T-helper 17 cell (primary cell): ENCODE measurements at regions not wholly inside any gene's neighbourhood (a gene's known extent, or its start where the extent isn't known, plus 50 kb on each side); places are given as distances from the start of the nearest gene placed in this dataset.
A peak's percentile ranks its signal among the peaks of the same experiment; 100 is the strongest.
"Not testable (repeated sequence)": the region's sequence is repeated elsewhere in the genome, so short reads cannot be mapped to it uniquely, and the experiment has no call there.

Experiments
- ATAC-seq: fragments of 150-1000 bp; cut with Tn5 transposase; 2 replicates; pipeline ENCODE4 v1.10.0; 2021; ENCODE audit warnings: mild to moderate bottlenecking, moderate library complexity
- DNase-seq, 3 donors: peaks; one replicate each; pipeline versions ENCODE4 v3.0.0 to v3.0.0-alpha.2; 2020 to 2021
- H3K9me3 ChIP-seq: one replicate; pipeline ENCODE4 v1.7.0; 2013; ENCODE audit warnings: low read length, mild to moderate bottlenecking; ENCODE audit not compliant: control insufficient read depth, poor library complexity, severe bottlenecking
- H3K27ac Mint-ChIP-seq: one replicate; pipeline ENCODE4 v1.8.0; 2022; ENCODE audit warnings: mild to moderate bottlenecking, moderate library complexity, mixed read lengths
- H3K27me3 Mint-ChIP-seq: one replicate; pipeline ENCODE4 v1.8.0; 2022; ENCODE audit warnings: mixed read lengths
- H3K36me3 Mint-ChIP-seq: one replicate; pipeline ENCODE4 v1.8.0; 2022; ENCODE audit warnings: low read depth, mixed read lengths
- H3K4me1 Mint-ChIP-seq: one replicate; pipeline ENCODE4 v1.8.0; 2022; ENCODE audit warnings: mild to moderate bottlenecking, mixed read lengths
- H3K4me3 Mint-ChIP-seq: one replicate; pipeline ENCODE4 v1.8.0; 2022; ENCODE audit warnings: mild to moderate bottlenecking, moderate library complexity, mixed read lengths

DNA sequence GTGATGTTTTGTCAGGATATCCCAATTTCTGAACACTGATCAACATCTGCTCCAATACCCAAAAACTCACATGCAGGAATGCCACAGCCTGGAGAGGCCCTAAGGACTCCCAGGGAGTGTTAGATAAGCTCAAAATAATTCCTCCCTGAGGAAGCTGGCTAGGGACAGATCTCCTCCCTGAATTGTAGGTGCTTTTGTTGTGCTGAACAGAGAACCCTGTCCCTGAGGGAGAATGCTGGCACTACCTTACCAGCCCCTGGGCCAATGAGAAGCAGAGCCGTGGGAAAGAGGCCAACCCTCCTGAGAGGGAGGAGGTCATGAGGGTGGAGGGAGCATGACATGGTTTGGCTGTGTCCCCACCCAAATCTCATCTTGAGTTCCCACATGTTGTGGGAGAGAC is 73.6 kb upstream of the PTGFRN start:
- ATAC-seq, result no peak
- Mint-ChIP-seq H3K4me3 (no peak overlapping the region), H3K4me1 (no peaks in the 10 kb centered on the region), H3K27me3 (no peaks in the 10 kb centered on the region), H3K27ac (no peak overlapping the region), H3K36me3 (peaks cover 3% of the 10 kb centered on the region)
- no peak for DNase-seq
- H3K9me3 ChIP-seq, result no peaks in the 10 kb centered on the region

- Mint-ChIP-seq H3K4me3 (no peak overlapping the region), H3K27ac (no peak overlapping the region), H3K4me1 (no peaks in the 10 kb centered on the region), H3K27me3 (no peaks in the 10 kb centered on the region), H3K36me3 (peaks cover 3% of the 10 kb centered on the region)
- no peaks in the 10 kb centered on the region for H3K9me3 ChIP-seq
- DNase-seq (no peak), ATAC-seq (no peak)
Measured at GRCh38 chr1:116841569-116842344, 68.0 kb upstream of the PTGFRN start.

- no peak overlapping the region for H3K4me3 Mint-ChIP-seq
- H3K27ac Mint-ChIP-seq, result no peak overlapping the region
- DNase-seq, result no peak
- no peaks in the 10 kb centered on the region for H3K9me3 ChIP-seq
- H3K27me3 Mint-ChIP-seq, result no peaks in the 10 kb centered on the region
- H3K36me3 Mint-ChIP-seq, result no peaks in the 10 kb centered on the region
- ATAC-seq, result no peak
- no peaks in the 10 kb centered on the region for H3K4me1 Mint-ChIP-seq
Measured at GRCh38 chr1:116842654-116843053, 67.1 kb upstream of the PTGFRN start.

DNA sequence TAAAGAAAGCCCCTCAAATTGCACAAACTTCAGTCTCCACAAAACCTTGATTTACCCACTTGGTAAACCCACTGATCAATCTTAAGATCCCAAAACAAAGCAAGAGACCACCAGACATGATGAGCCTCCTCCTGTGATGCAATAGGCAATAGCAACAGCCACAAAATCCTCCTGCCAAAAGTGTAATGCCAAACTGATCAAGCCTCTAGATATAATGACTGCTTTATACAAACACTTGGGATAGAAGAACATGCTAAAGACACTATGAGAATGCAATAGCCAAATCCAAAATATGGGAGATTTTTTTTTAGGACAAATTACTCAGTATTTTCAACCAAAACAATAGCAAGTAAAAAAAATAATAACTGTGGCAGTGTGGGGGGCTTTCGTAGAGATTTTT is 64.9 kb upstream of the PTGFRN start:
- Mint-ChIP-seq H3K4me1 (peaks cover 5% of the 10 kb centered on the region), H3K4me3 (no peak overlapping the region), H3K27ac (no peak overlapping the region), H3K27me3 (no peaks in the 10 kb centered on the region), H3K36me3 (no peaks in the 10 kb centered on the region)
- no peak for ATAC-seq
- H3K9me3 ChIP-seq, result no peaks in the 10 kb centered on the region
- DNase-seq, result no peak

GRCh38 chr1:116847190-116847589 is 62.5 kb upstream of the PTGFRN start:
- peak overlapping the region; percentile 47 for H3K27ac Mint-ChIP-seq
- H3K4me1 Mint-ChIP-seq, result peaks cover 5% of the 10 kb centered on the region
- no peak overlapping the region for H3K4me3 Mint-ChIP-seq
- H3K36me3 Mint-ChIP-seq, result no peaks in the 10 kb centered on the region
- DNase-seq (no peak), ATAC-seq (no peak)
- no peaks in the 10 kb centered on the region for H3K27me3 Mint-ChIP-seq
- no peaks in the 10 kb centered on the region for H3K9me3 ChIP-seq

DNA sequence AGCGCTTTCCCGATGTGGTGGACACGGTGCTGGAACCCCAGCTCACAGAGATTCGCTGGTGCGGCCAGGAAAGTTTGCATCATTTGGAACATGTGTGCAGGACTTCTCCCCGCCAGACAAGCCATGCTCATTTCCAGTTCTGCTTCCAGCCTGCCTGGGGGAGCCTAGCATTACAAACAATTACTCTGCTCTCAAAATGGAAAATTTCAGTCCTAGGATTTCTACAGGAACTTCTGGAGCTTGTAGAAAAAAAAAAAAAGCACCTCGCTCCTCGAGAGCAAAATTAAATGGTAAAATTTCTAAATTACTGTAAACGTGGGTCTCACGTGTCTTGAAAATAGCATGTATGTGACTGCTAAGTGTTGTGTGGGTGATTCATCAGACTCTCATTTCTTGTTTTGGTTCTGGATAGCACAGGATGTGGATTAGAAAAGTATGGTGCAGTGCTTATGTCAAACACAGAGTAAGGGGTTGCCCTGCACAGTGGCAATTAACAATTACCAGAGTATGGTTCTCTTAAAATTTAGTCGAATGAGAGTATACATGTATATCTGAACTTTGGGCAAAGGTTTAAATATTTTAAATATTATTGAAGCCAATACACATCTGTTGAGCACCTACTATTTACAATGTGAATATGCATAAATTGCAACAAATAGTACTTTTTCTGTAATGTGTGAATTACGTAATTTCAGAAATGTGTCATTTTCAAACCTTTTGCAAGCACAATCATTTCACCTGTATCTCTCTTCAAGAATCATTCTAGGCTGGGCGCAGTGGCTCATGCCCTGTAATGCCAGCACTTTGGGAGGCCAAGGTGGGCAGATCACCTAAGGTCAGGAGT is 61.8 kb upstream of the PTGFRN start:
- ATAC-seq (peak; percentile 63), DNase-seq (no peak)
- H3K4me1 Mint-ChIP-seq, result peaks cover 5% of the 10 kb centered on the region
- H3K4me3 Mint-ChIP-seq, result no peak overlapping the region
- peak overlapping the region; percentile 47 for H3K27ac Mint-ChIP-seq
- no peaks in the 10 kb centered on the region for H3K9me3 ChIP-seq
- H3K36me3 Mint-ChIP-seq, result no peaks in the 10 kb centered on the region
- no peaks in the 10 kb centered on the region for H3K27me3 Mint-ChIP-seq

GRCh38 chr1:116850436-116850835 is 59.3 kb upstream of the PTGFRN start:
- Mint-ChIP-seq H3K27ac (no peak overlapping the region), H3K4me3 (no peak overlapping the region)
- no peak for ATAC-seq

DNA sequence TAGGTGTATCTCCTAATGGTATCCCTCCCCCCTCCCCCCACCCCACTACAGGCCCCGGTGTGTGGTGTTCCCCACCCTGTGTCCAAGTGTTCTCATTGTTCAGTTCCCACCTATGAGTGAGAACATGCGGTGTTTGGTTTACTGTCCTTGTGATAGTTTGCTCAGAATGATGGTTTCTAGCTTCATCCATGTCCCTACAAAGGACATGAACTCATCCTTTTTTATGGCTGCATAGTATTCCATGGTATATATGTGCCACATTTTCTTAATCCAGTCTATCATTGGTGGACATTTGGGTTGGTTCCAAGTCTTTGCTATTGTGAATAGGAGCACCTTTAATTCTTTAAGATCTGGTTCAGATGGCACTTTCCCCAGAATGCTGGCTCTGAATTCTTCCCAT is 58.5 kb upstream of the PTGFRN start:
- not testable (repeated sequence) for H3K27me3 Mint-ChIP-seq, H3K36me3 Mint-ChIP-seq, DNase-seq, H3K27ac Mint-ChIP-seq, H3K4me3 Mint-ChIP-seq, H3K9me3 ChIP-seq, ATAC-seq
- H3K4me1 Mint-ChIP-seq, result peaks cover 21% of the 10 kb centered on the region

More at GRCh38 chr1:116850436-116850835, 59.3 kb upstream of the PTGFRN start:
- no peaks in the 10 kb centered on the region for H3K27me3 Mint-ChIP-seq
- no peaks in the 10 kb centered on the region for H3K9me3 ChIP-seq
- no peaks in the 10 kb centered on the region for H3K36me3 Mint-ChIP-seq
- no peak for DNase-seq
- H3K4me1 Mint-ChIP-seq, result peaks cover 20% of the 10 kb centered on the region

GRCh38 chr1:116851846-116852245 is 57.9 kb upstream of the PTGFRN start:
- H3K27me3 Mint-ChIP-seq, result no peaks in the 10 kb centered on the region
- no peak overlapping the region for H3K27ac Mint-ChIP-seq
- H3K36me3 Mint-ChIP-seq, result no peaks in the 10 kb centered on the region
- no peaks in the 10 kb centered on the region for H3K9me3 ChIP-seq
- ATAC-seq (no peak), DNase-seq (no peak)
- H3K4me3 Mint-ChIP-seq, result no peak overlapping the region
- peaks cover 21% of the 10 kb centered on the region for H3K4me1 Mint-ChIP-seq

DNA sequence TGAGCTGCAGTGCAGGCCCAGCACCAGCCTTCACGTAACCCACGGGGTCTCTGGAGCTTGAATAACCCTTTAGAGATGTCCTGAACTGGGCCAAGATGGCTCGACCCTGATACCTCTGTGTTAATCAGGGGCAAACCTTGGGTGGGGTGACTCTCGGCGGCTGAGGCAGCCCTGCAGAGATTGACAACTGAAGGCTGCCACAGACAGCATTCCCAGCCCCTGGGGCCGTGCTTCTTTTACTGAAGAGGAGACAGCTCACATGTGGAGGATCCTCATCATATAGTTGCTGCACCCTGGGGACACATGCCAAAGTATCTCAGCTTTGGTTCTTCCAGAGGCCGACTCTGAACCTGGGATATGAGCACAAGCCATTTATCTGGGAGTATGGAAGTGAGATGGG is 57.3 kb upstream of the PTGFRN start:
- H3K27ac Mint-ChIP-seq, result peak overlapping the region; percentile 16
- ATAC-seq (no peak), DNase-seq (no peak)
- no peaks in the 10 kb centered on the region for H3K27me3 Mint-ChIP-seq
- no peaks in the 10 kb centered on the region for H3K36me3 Mint-ChIP-seq
- H3K4me3 Mint-ChIP-seq, result no peak overlapping the region
- H3K4me1 Mint-ChIP-seq, result peaks cover 21% of the 10 kb centered on the region
- H3K9me3 ChIP-seq, result no peaks in the 10 kb centered on the region

- no peak for DNase-seq
- no peaks in the 10 kb centered on the region for H3K9me3 ChIP-seq
- Mint-ChIP-seq H3K36me3 (no peaks in the 10 kb centered on the region), H3K27me3 (no peaks in the 10 kb centered on the region), H3K27ac (peak overlapping the region; percentile 16), H3K4me3 (no peak overlapping the region), H3K4me1 (peaks cover 20% of the 10 kb centered on the region)
- ATAC-seq, result no peak
Measured at GRCh38 chr1:116852910-116853309, 56.8 kb upstream of the PTGFRN start.

DNA sequence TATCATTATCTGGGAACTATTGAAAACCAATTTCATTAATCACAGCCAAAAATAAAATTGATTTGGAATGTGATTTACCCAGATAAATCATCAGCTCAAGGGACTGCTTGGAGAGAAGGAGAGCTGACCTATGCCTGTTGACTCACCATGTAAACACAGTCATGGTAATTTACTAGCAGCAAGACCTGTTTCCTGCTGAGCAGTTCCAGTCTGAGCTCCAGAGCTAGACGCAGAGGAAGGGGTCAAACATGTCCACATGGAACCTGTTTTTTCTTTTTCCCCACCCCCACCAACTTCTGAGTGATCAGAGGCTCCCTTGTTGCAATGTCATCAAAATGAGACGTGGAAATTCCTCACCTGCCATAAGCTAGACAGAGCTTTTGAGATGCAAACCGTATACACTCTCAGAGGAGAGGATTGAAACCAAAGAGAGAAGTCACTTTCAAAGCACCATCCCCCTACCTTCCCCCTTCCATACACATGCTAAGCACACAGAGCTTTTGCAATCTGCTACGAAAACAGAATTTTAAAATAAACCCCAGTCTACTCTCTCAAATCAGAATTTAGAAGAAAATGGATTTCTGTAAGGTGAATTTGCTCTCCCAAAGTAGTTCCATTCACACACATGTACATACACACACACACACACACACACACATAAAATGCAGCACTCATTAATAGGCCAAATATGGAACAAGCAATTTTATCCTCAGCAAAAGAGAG is 55.9 kb upstream of the PTGFRN start:
- Mint-ChIP-seq H3K27me3 (no peaks in the 10 kb centered on the region), H3K4me1 (peaks cover 19% of the 10 kb centered on the region), H3K27ac (peak overlapping the region; percentile 72), H3K4me3 (peak overlapping the region; percentile 43), H3K36me3 (no peaks in the 10 kb centered on the region)
- H3K9me3 ChIP-seq, result no peaks in the 10 kb centered on the region
- ATAC-seq (no peak), DNase-seq (no peak)

- peak overlapping the region; percentile 72 for H3K27ac Mint-ChIP-seq
- no peak for ATAC-seq
- H3K9me3 ChIP-seq, result no peaks in the 10 kb centered on the region
- H3K36me3 Mint-ChIP-seq, result no peaks in the 10 kb centered on the region
- no peak for DNase-seq
- H3K4me3 Mint-ChIP-seq, result no peak overlapping the region
- no peaks in the 10 kb centered on the region for H3K27me3 Mint-ChIP-seq
- peaks cover 16% of the 10 kb centered on the region for H3K4me1 Mint-ChIP-seq
Measured at GRCh38 chr1:116854403-116854690, 55.4 kb upstream of the PTGFRN start.
